GM12878 (cell line): ENCODE measurements at regions not wholly inside any gene's neighbourhood (a gene's known extent, or its start where the extent isn't known, plus 50 kb on each side); places are given as distances from the start of the nearest gene placed in this dataset.

Source experiments
- ATAC-seq: fragments of 200-7000 bp; cut with Tn5 transposase; 3 replicates; pipeline ENCODE4 v1.9.1; 2020; ENCODE audit warnings: mild to moderate bottlenecking, moderate library complexity
- BruUV-seq: library from RNA; stranded (reverse); fragments of 400-500 nt; replicated peaks from 2 replicates; lab custom pipeline; 2021; lab: Mats Ljungman, UMichigan
- CTCF ChIA-PET: fragments of 300-600 bp; sonication (Branson Sonifier 250); formaldehyde crosslinking; extraction: SDS; loops from one replicate; lab custom pipeline; 2021; ENCODE audit warnings: inconsistent platforms; lab: Yijun Ruan, JAX
- POLR2A ChIA-PET: fragments of 350-600 bp; formaldehyde crosslinking; extraction: SDS; loops from one replicate; lab custom pipeline; 2021; ENCODE audit warnings: inconsistent platforms; lab: Charles Lee
- RAD21 ChIA-PET: fragments of 300-600 bp; sonication (Branson Sonifier 250); formaldehyde crosslinking; loops from one replicate; lab custom pipeline; 2023; ENCODE audit warnings: antibody characterized with exemption; ENCODE audit not compliant: unreplicated experiment; lab: Charles Lee
- SMC1A ChIA-PET: fragments of 300-600 bp; sonication (Branson Sonifier 250); formaldehyde crosslinking; loops from one replicate; lab custom pipeline; 2023; ENCODE audit not compliant: unreplicated experiment, uncharacterized antibody; lab: Charles Lee
- DNase-seq: peaks from one replicate; pipeline ENCODE4 v3.0.0-alpha.2; 2011; ENCODE audit warnings: low read depth, low spot score
- FAIRE-seq: peaks from 3 replicates; lab custom pipeline; 2011; peaks lifted over from hg19 to GRCh38; lab: Jason Lieb, UNC
- H2AFZ ChIP-seq: 2 replicates; pipeline ENCODE4 v1.6.0; 2011; ENCODE audit warnings: low read depth, low read length, control low read depth; ENCODE audit not compliant: control insufficient read depth
- H3K27ac ChIP-seq: 2 replicates; pipeline ENCODE4 v1.5.1; 2011; ENCODE audit warnings: control low read depth; ENCODE audit not compliant: control insufficient read depth, insufficient read depth
- H3K27me3 ChIP-seq, 2 experiments: replicated peaks in 1 of 2; 2 replicates each; pipeline versions ENCODE4 v1.6.0 to v1.6.1; 2011; ENCODE audit warnings: low read length in 1 of 2; ENCODE audit not compliant: control insufficient read depth in 2 of 2, insufficient read depth in 2 of 2
- H3K36me3 ChIP-seq, 2 experiments: 2 replicates each; pipeline ENCODE4 v1.5.1; 2011; ENCODE audit warnings: low read length in 1 of 2; ENCODE audit not compliant: control insufficient read depth in 2 of 2, insufficient read depth in 2 of 2
- H3K4me1 ChIP-seq: 2 replicates; pipeline ENCODE4 v1.6.1; 2011; ENCODE audit warnings: mild to moderate bottlenecking, low read length, moderate library complexity, mixed read lengths; ENCODE audit not compliant: control insufficient read depth, insufficient read depth
- H3K4me2 ChIP-seq: 2 replicates; pipeline ENCODE4 v1.6.0; 2011; ENCODE audit warnings: control low read depth; ENCODE audit not compliant: control insufficient read depth, insufficient read depth
- H3K4me3 ChIP-seq: fragments of 200-600 bp; sonication (generic); 2 replicates; pipeline ENCODE4 v1.5.1; 2016
- H3K79me2 ChIP-seq: 2 replicates; pipeline ENCODE4 v1.6.0; 2011; ENCODE audit warnings: low read length; ENCODE audit not compliant: control insufficient read depth, insufficient read depth
- H3K9ac ChIP-seq: 2 replicates; pipeline ENCODE4 v1.8.0; 2011; ENCODE audit warnings: low read length, control low read depth, mixed read lengths; ENCODE audit not compliant: control insufficient read depth, insufficient read depth
- H3K9me3 ChIP-seq: replicated peaks from 3 replicates; pipeline ENCODE4 v1.5.1; 2011; ENCODE audit warnings: mild to moderate bottlenecking, low read length; ENCODE audit not compliant: control insufficient read depth, insufficient read depth
- H4K20me1 ChIP-seq: 2 replicates; pipeline ENCODE4 v1.6.0; 2011; ENCODE audit not compliant: control insufficient read depth, insufficient read depth
- ATF7 ChIP-seq: fragments of 450-650 bp; IDR thresholded peaks from 2 replicates; pipeline ENCODE4 v1.6.1; 2016; ENCODE audit warnings: low read depth, mild to moderate bottlenecking
- BCLAF1 ChIP-seq: fragments of 450-650 bp; IDR thresholded peaks from 2 replicates; pipeline ENCODE4 v1.6.1; 2017; ENCODE audit warnings: antibody characterized with exemption, mild to moderate bottlenecking, moderate library complexity
- CREM ChIP-seq: IDR thresholded peaks from 2 replicates; pipeline ENCODE4 v1.6.1; 2014; ENCODE audit warnings: antibody characterized with exemption, low read depth
- ESRRA ChIP-seq: IDR thresholded peaks from 2 replicates; pipeline ENCODE4 v1.6.1; 2012; ENCODE audit warnings: mild to moderate bottlenecking, low read length, improper control_type of control experiment
- HDGF ChIP-seq: fragments of 450-650 bp; IDR thresholded peaks from 2 replicates; pipeline ENCODE4 v1.6.1; 2016; ENCODE audit warnings: antibody characterized with exemption
- IRF3 ChIP-seq: fragments of 450-650 bp; IDR thresholded peaks from 2 replicates; pipeline ENCODE4 v1.6.1; 2014; ENCODE audit warnings: mild to moderate bottlenecking
- NFXL1 ChIP-seq: fragments of 450-650 bp; IDR thresholded peaks from 2 replicates; pipeline ENCODE4 v1.6.1; 2017; ENCODE audit warnings: antibody characterized with exemption, mild to moderate bottlenecking, borderline replicate concordance
- PAX5 ChIP-seq: IDR thresholded peaks from 2 replicates; pipeline ENCODE4 v1.6.1; 2011; ENCODE audit warnings: low read depth, low read length, borderline replicate concordance
- POLR2A ChIP-seq: IDR thresholded peaks from 2 replicates; pipeline ENCODE4 v1.6.1; 2011; ENCODE audit warnings: low read depth, mild to moderate bottlenecking, low read length
- ZBTB33 ChIP-seq: fragments of 450-650 bp; IDR thresholded peaks from 2 replicates; pipeline ENCODE4 v1.6.1; 2017; ENCODE audit warnings: mild to moderate bottlenecking
- WGBS: methylation state at CpG from one replicate; pipeline ENCODE4 v1.1.6; 2016; ENCODE audit warnings: low lambda C conversion rate; ENCODE audit not compliant: insufficient replicate concordance, insufficient coverage; ENCODE audit errors: missing lambda C conversion rate; 5-methylcytosine and 5-hydroxymethylcytosine counted together
- in situ Hi-C: fragments of 300-500 bp; cut with MboI; formaldehyde crosslinking; loops from 9 replicates; pipeline ENCODE4 v1.14.3; 2018; ENCODE audit warnings: mixed read lengths
- intact Hi-C: fragments of 100-400 bp; cut with micrococcal nuclease; formaldehyde crosslinking; loops from one replicate; pipeline ENCODE4 v1.14.2; 2022; ENCODE audit not compliant: unreplicated experiment

- no peak for DNase-seq
These were observed 143.9 kb downstream of the RHOU start for GRCh38 chr1:228879164-228879563.

More at GRCh38 chr1:228879164-228879563, 143.9 kb downstream of the RHOU start:
- H2AFZ ChIP-seq, result no peak overlapping the region
- FAIRE-seq (no peak), ATAC-seq (no peak)
- in situ Hi-C loops, result no loop called here
- no peak overlapping the region for H3K27ac ChIP-seq
- H3K4me3 ChIP-seq, result no peak overlapping the region
- H3K4me1 ChIP-seq, result no peaks in the 10 kb centered on the region
- no peak overlapping the region for H3K4me2 ChIP-seq
- RAD21 ChIA-PET, result no interaction called here
- H3K36me3 ChIP-seq, result no peaks in the 10 kb centered on the region
- no peak for TF ChIP-seq ATF7
- no peak for TF ChIP-seq CREM
- TF ChIP-seq NFXL1, result no peak
- no peak for TF ChIP-seq POLR2A
- no peak for TF ChIP-seq ESRRA
- TF ChIP-seq IRF3, result no peak
- no peak for TF ChIP-seq ZBTB33
- no peak for TF ChIP-seq BCLAF1
- no peak for TF ChIP-seq HDGF
- TF ChIP-seq PAX5, result no peak
- SMC1A ChIA-PET, result interaction anchor here (0.7 kb wide), 1 partner anchor 9 kb away, joined by 3 read pairs; no protein-coding TSS in a partner anchor
- WGBS, result 24% methylated on average over 2 of the region's 2 CpGs
- no peaks in the 10 kb centered on the region for H3K79me2 ChIP-seq
- no peaks in the 10 kb centered on the region for H4K20me1 ChIP-seq
- no peaks in the 10 kb centered on the region; a peak in 1 of 4 replicates for H3K27me3 ChIP-seq
- H3K9me3 ChIP-seq, result no peaks in the 10 kb centered on the region
- intact Hi-C loops, result no loop called here
- POLR2A ChIA-PET, result no interaction called here
- CTCF ChIA-PET, result no interaction called here
- BruUV-seq, result no TSS peak
- no peak overlapping the region for H3K9ac ChIP-seq
